ENCODE measurements at regions not wholly inside any gene's neighbourhood (a gene's known extent, or its start where the extent isn't known, plus 50 kb on each side); places are given as distances from the start of the nearest gene placed in this dataset.

DNA sequence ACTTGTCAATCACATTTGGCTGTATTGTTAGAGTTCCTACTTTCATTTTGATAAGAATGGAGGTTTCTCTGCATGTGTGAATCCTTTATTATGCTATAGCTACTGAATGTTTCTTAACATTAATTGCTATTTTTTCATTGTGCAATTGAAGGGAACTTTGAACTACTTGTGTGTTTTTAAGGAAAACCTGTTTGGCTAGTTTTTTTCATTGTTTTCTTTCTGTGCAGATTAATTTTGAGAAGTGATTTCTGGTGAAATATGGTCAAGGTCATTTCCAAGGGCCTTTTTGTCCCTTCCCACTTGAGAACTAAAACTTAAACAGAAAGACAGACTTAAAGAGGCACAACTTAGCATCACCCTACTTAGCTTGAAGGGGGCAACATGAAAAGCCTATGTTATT lies 1309.2 kb upstream of the WWC1 start (continued):
- TF ChIP-seq IKZF2 (IDR thresholded peaks at IDR 0.05) (no peak), SMAD1 (IDR thresholded peaks at IDR 0.05; ENCODE audit: low read depth, partially characterized antibody) (no peak)
- TF ChIP-seq, protein P1, sequence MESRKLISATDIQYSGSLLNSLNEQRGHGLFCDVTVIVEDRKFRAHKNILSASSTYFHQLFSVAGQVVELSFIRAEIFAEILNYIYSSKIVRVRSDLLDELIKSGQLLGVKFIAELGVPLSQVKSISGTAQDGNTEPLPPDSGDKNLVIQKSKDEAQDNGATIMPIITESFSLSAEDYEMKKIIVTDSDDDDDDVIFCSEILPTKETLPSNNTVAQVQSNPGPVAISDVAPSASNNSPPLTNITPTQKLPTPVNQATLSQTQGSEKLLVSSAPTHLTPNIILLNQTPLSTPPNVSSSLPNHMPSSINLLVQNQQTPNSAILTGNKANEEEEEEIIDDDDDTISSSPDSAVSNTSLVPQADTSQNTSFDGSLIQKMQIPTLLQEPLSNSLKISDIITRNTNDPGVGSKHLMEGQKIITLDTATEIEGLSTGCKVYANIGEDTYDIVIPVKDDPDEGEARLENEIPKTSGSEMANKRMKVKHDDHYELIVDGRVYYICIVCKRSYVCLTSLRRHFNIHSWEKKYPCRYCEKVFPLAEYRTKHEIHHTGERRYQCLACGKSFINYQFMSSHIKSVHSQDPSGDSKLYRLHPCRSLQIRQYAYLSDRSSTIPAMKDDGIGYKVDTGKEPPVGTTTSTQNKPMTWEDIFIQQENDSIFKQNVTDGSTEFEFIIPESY (IDR thresholded peaks at IDR 0.05) = no peak

DNA sequence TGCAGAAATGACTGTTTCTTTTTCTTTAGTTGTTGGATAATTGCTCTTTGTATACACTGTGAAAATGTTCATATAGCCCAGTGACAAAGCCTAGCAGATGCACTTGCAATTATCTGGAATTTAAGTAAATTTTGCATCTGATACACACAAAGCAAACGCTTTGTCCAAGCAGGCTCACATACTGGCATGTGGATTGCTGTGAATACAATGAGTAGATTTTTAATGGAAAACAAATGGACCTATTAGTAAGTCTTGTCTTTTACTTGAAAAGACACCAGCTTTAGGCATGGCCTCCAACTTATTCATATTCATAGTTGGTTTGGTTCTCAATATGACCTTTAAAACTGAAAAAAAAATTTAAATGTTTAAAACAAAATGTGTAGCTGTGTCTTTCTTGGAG lies 1299.8 kb upstream of the WWC1 start:
- Histone ChIP-seq H2AFZ (ENCODE audit: control insufficient read depth, low read depth, low read length) (no peak overlapping the region), H3K4me2 (ENCODE audit: control insufficient read depth, insufficient read depth) (no peak overlapping the region), H4K20me1 (ENCODE audit: control insufficient read depth, insufficient read depth) (no peaks in the 10 kb centered on the region), H3K36me3 (ENCODE audit: control insufficient read depth in 2 of 2, insufficient read depth in 2 of 2, low read length in 1 of 2) (no peaks in the 10 kb centered on the region), H3K9ac (ENCODE audit: control insufficient read depth, insufficient read depth, low read length) (no peak overlapping the region), H3K27ac (ENCODE audit: control insufficient read depth, insufficient read depth) (no peak overlapping the region), H3K79me2 (ENCODE audit: control insufficient read depth, insufficient read depth, low read length) (no peaks in the 10 kb centered on the region), H3K9me3 (replicated peaks; ENCODE audit: control insufficient read depth, insufficient read depth, low read length) (no peaks in the 10 kb centered on the region), H3K4me3 (no peak overlapping the region), H3K4me1 (ENCODE audit: control insufficient read depth, insufficient read depth, low read length) (no peaks in the 10 kb centered on the region), H3K27me3 (replicated peaks in 1 of 2; ENCODE audit: control insufficient read depth in 2 of 2, insufficient read depth in 2 of 2, low read length in 1 of 2) (no peaks in the 10 kb centered on the region)
- DNase-seq (ENCODE audit: low read depth, low spot score) = no peak
- TF ChIP-seq, protein P2, sequence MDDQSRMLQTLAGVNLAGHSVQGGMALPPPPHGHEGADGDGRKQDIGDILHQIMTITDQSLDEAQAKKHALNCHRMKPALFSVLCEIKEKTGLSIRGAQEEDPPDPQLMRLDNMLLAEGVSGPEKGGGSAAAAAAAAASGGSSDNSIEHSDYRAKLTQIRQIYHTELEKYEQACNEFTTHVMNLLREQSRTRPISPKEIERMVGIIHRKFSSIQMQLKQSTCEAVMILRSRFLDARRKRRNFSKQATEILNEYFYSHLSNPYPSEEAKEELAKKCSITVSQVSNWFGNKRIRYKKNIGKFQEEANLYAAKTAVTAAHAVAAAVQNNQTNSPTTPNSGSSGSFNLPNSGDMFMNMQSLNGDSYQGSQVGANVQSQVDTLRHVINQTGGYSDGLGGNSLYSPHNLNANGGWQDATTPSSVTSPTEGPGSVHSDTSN (IDR thresholded peaks at IDR 0.05; ENCODE audit: insufficient replicate concordance, low read depth, low read length) = no peak
- TF ChIP-seq NFYB (IDR thresholded peaks at IDR 0.05; ENCODE audit: insufficient read depth, low read depth, low read length) (no peak), BMI1 (IDR thresholded peaks at IDR 0.05; ENCODE audit: borderline replicate concordance) (no peak), NRF1 (conservative IDR thresholded peaks at IDR 0.05; ENCODE audit: low read depth, low read length) (no peak), YY1 (IDR thresholded peaks at IDR 0.05; ENCODE audit: low read depth, low read length) (no peak)
- BruUV-seq (replicated peaks) = no TSS peak
- 0% methylated on average over 1 of the region's 1 CpG for WGBS (ENCODE audit: insufficient coverage, insufficient replicate concordance, low lambda C conversion rate, missing lambda C conversion rate)
- RAD21 ChIA-PET (ENCODE audit: unreplicated experiment) = no interaction called here
- intact Hi-C loops (cut with micrococcal nuclease; ENCODE audit: unreplicated experiment) (no loop called here), in situ Hi-C loops (cut with MboI) (no loop called here)
- CTCF ChIA-PET = interaction anchor here (1.4 kb wide), 1 partner anchor 59 kb away, joined by 3 read pairs; no protein-coding TSS in a partner anchor
- SMC1A ChIA-PET (ENCODE audit: uncharacterized antibody, unreplicated experiment) = no interaction called here
- POLR2A ChIA-PET = interaction anchor here (0.6 kb wide), 1 partner anchor 245 kb away, joined by 4 read pairs; no protein-coding TSS in a partner anchor
- ATAC-seq = no peak
- FAIRE-seq = no peak

Data from GM12878 (cell line).